ENCODE measurements at regions not wholly inside any gene's neighbourhood (a gene's known extent, or its start where the extent isn't known, plus 50 kb on each side); places are given as distances from the start of the nearest gene placed in this dataset.
"Not testable (repeated sequence)": the region's sequence is repeated elsewhere in the genome, so short reads cannot be mapped to it uniquely, and the experiment has no call there.

DNA sequence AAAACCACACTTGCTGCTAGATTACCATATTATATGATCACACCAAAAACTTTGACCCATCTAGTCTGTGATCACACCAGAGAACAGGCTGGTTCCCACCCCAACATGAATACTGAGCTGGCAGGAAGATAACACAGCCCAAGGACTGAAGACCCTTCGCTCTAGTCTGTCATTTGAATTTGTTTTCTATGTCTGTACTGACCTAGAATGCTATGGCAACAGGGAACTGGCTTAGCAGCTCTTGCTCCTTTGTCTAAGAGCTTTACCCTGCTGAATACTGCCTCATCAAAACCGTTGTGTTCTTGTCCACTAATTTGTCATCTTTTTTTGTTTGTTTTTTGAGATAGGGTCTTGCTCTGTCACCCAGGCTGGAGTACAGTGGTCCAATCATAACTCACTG is 420.4 kb downstream of the AASDHPPT start:
- no peak for TF ChIP-seq Cebpa-rat (IDR thresholded peaks at IDR 0.05)
- H3K27ac ChIP-seq: no peak overlapping the region
- no peak overlapping the region for H3K4me3 ChIP-seq
- no peak overlapping the region for H3K4me2 ChIP-seq
- H3K4me1 ChIP-seq: no peaks in the 10 kb centered on the region
- H4K20me1 ChIP-seq: no peaks in the 10 kb centered on the region
- no peaks in the 10 kb centered on the region for H3K9me3 ChIP-seq (replicated peaks in 1 of 11)
- H3K9ac ChIP-seq: no peak overlapping the region
- H3K27me3 ChIP-seq: no peaks in the 10 kb centered on the region
- H3K36me3 ChIP-seq: no peaks in the 10 kb centered on the region

DNA sequence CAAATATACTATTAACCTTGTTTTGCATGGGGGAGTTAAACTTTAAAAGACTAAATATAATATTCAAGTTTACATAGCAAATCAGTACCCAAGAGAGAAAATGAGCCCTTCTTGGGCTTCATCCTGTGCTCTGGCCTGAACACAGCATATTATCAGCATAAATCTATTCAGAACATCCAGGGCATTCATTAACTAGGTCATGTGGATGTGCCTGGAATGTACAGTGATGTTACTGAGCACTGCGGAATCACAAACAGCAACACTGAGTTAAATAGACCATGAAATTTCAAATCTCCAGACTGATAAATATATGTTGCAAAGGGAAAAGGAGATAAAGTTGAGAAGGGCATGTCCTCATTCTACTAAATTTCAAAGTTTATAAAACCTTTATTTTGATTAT is 426.4 kb downstream of the AASDHPPT start:
- H3K27ac ChIP-seq: no peak overlapping the region
- H3K4me2 ChIP-seq: no peak overlapping the region
- H3K4me3 ChIP-seq: no peak overlapping the region

DNA sequence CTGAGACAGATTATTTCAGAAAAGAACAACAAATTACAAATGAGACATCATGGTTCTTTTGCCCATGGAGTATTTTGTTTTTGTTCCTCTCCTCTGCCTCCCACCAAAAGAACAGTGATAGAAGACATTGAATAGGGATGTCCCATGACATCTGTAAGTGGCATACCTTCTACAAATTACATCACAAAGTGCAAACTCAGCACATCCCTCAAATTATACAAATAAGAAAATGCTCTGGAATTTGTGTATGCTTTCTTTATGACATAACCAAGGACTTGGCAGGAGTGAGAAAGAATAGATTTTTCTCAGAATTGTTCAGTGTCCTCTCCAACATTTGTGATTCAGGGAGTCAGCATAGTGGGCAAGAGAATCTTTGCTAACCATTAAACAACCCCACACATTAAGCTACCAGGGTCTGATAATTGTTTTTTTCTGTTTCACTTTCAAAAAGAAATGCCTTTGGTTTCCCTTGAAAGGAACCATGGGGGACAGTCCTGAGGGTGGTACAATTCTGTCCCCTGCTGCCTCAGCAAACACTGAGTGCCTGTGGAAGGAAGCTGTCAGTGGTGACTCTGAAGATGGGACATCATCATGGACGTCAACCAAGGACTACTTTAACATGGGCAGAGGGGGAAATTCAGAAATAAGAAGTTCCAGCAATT is 430.3 kb downstream of the AASDHPPT start:
- Histone ChIP-seq H3K4me2 (no peak overlapping the region), H3K4me1 (no peaks in the 10 kb centered on the region), H3K4me3 (no peak overlapping the region), H3K9ac (no peak overlapping the region), H4K20me1 (no peaks in the 10 kb centered on the region), H3K27ac (no peak overlapping the region), H3K9me3 (replicated peaks in 1 of 11) (no peaks in the 10 kb centered on the region), H3K27me3 (no peaks in the 10 kb centered on the region), H3K36me3 (no peaks in the 10 kb centered on the region)
- no peak for TF ChIP-seq Cebpa-rat (IDR thresholded peaks at IDR 0.05)

More for the DNA sequence above, 426.4 kb downstream of the AASDHPPT start:
- Histone ChIP-seq H3K4me1 (no peaks in the 10 kb centered on the region), H3K9me3 (replicated peaks in 1 of 11) (no peaks in the 10 kb centered on the region), H4K20me1 (no peaks in the 10 kb centered on the region), H3K27me3 (no peaks in the 10 kb centered on the region), H3K36me3 (no peaks in the 10 kb centered on the region), H3K9ac (no peak overlapping the region)
- TF ChIP-seq Cebpa-rat (IDR thresholded peaks at IDR 0.05): no peak

DNA sequence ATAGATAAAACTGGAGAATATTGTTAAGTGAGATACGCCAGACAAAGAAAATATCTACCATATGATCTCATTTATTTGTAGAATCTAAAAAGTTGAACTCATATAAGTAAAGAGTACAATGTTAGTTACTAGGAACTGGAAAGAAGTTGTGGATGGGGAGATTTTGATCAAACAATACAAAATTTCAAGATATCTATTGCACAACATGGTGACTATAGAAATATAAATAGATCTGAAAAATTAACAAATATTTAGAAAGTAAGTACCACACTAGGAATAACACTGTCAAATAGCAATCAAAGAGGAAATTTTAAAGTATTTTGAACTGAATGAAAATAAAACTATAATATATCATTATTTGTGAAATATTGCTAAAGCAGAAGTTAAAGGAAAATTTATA is 437.2 kb downstream of the AASDHPPT start:
- Histone ChIP-seq H4K20me1 (no peaks in the 10 kb centered on the region), H3K27me3 (no peaks in the 10 kb centered on the region), H3K4me2 (no peak overlapping the region), H3K27ac (no peak overlapping the region), H3K9me3 (replicated peaks in 1 of 11) (no peaks in the 10 kb centered on the region), H3K4me1 (no peaks in the 10 kb centered on the region), H3K4me3 (no peak overlapping the region), H3K9ac (no peak overlapping the region), H3K36me3 (no peaks in the 10 kb centered on the region)
- TF ChIP-seq Cebpa-rat (IDR thresholded peaks at IDR 0.05): no peak

DNA sequence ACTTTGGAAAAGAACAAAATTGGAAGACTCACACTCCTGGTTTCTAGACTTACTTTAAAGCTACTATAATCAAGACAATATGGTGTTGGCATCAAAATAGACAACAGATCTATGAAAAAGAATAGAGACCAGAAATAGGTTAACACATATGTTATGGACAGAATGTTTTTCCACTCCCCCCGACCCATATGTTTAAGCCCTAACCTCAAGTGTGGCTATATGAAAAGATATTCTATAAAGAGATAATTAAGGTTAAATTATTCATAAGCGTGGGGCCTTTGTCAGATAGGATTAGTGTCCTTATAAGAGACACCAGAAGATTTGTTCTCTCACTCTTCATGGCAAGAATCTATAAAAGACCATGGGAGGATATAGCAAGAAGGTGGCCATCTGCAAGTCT is 440.0 kb downstream of the AASDHPPT start:
- Histone ChIP-seq H3K27ac (no peak overlapping the region), H3K36me3 (no peaks in the 10 kb centered on the region), H3K9ac (no peak overlapping the region), H3K4me3 (no peak overlapping the region), H3K9me3 (replicated peaks in 1 of 11) (no peaks in the 10 kb centered on the region), H4K20me1 (no peaks in the 10 kb centered on the region), H3K4me2 (no peak overlapping the region), H3K4me1 (no peaks in the 10 kb centered on the region), H3K27me3 (no peaks in the 10 kb centered on the region)
- TF ChIP-seq Cebpa-rat (IDR thresholded peaks at IDR 0.05): no peak

DNA sequence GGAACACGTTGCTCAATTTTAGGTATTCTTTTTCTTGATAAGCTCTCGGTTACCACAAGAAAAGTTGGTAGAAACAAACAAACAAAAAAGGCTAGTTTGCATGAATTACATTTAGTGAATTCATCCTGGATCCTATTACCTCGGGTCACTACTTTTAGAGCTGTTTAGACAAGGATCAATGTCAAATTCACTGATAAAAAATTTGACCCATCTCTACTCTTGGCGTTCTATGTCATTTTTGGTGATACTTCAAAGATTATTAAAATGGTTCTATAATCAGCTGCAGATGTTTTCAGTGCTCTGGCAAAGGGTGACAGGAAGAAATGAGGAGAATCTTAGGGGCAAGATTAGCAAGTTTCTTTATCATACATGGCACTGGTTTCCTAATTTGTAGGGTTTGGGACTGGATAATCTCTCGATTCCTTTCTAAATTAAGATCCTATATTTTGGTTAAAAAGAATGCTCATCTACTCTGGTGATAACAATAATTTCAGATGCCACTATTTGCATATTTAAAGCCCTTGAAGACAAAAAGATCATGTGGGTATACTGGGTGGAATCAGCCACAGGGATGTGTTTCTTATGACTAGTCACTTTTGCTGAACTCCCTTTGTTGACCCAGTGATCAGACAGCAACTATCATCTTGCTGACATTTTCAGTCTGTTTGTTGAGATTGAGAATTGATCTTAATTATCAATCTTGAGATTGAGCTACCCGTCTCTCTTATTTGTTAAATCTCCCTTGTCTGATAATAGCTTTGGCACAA is 442.9 kb downstream of the AASDHPPT start:
- Histone ChIP-seq H3K9ac (no peak overlapping the region), H3K27ac (no peak overlapping the region), H4K20me1 (no peaks in the 10 kb centered on the region), H3K27me3 (no peaks in the 10 kb centered on the region), H3K36me3 (no peaks in the 10 kb centered on the region), H3K4me3 (no peak overlapping the region), H3K4me1 (no peaks in the 10 kb centered on the region), H3K9me3 (replicated peaks in 1 of 11) (no peaks in the 10 kb centered on the region), H3K4me2 (no peak overlapping the region)
- TF ChIP-seq Cebpa-rat (IDR thresholded peaks at IDR 0.05): no peak

DNA sequence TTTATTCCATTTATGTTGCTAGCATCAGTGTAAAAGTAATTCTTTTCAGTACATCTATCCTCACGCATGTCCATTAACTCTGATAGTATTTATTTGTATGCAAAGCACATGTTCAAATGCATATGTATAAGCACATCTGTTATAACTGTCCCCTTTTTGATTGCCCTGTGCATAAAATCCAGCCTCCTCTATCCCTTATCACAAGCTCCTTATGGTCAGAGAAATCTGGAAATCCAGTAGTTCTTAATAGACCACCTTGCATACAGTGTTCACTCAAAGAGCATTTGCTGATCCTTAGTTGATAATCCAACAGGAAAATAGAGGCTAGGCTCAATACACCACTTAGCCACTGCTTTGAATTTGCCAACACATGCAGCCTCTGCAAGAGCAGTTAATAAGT is 443.5 kb downstream of the AASDHPPT start:
- Histone ChIP-seq H4K20me1 (no peaks in the 10 kb centered on the region), H3K4me3 (no peak overlapping the region), H3K9ac (no peak overlapping the region), H3K36me3 (no peaks in the 10 kb centered on the region), H3K9me3 (replicated peaks in 1 of 11) (no peaks in the 10 kb centered on the region), H3K4me2 (no peak overlapping the region), H3K4me1 (no peaks in the 10 kb centered on the region), H3K27me3 (no peaks in the 10 kb centered on the region), H3K27ac (no peak overlapping the region)
- no peak for TF ChIP-seq Cebpa-rat (IDR thresholded peaks at IDR 0.05)

DNA sequence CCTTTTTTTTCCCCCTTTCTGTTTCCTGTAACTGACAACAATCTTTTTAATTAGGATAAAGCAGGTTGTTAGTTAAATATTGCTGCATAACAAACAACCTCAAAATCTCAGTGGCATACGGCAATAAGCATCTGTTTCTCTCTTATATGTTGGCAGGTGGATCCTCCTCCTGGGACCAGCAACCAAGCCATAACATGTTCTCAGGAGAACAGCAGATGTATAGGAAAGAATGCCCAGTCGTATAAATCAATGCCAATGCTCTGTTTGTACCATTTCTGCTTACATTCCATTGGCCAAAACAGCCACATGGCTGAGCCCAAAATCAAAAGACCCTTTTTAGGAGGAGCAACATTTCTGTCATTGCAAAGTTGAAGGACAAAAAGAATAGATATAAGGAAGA is 445.7 kb downstream of the AASDHPPT start:
- no peaks in the 10 kb centered on the region for H4K20me1 ChIP-seq
- no peaks in the 10 kb centered on the region for H3K9me3 ChIP-seq (replicated peaks in 1 of 11)

DNA sequence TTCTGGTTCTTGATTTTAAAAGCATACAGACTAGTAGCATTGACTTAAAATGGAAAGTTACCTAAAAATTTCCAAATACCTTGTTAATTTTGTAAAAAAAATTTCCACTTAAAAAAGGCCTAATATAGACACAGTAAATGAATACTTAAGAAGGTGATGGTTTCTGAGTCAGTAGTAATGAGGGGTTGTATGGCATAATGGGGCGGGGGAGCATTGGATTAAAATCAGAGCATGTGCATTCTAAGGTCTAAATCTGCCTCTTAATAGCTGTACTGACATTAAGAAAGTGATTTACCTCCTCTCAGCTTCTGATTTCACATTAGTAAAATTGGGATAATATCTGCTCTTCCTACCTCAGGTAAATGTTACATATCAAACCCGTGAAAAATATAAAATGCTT is 446.5 kb downstream of the AASDHPPT start:
- Histone ChIP-seq H3K27me3 (no peaks in the 10 kb centered on the region), H3K4me3 (no peak overlapping the region), H3K9ac (no peak overlapping the region), H3K4me2 (no peak overlapping the region), H3K27ac (no peak overlapping the region), H3K4me1 (no peaks in the 10 kb centered on the region), H3K9me3 (replicated peaks in 1 of 11) (no peaks in the 10 kb centered on the region), H4K20me1 (no peaks in the 10 kb centered on the region), H3K36me3 (no peaks in the 10 kb centered on the region)
- no peak for TF ChIP-seq Cebpa-rat (IDR thresholded peaks at IDR 0.05)

More for the DNA sequence above, 445.7 kb downstream of the AASDHPPT start:
- Histone ChIP-seq H3K36me3 (no peaks in the 10 kb centered on the region), H3K27ac (no peak overlapping the region), H3K4me1 (no peaks in the 10 kb centered on the region), H3K9ac (no peak overlapping the region), H3K27me3 (no peaks in the 10 kb centered on the region), H3K4me3 (no peak overlapping the region), H3K4me2 (no peak overlapping the region)
- no peak for TF ChIP-seq Cebpa-rat (IDR thresholded peaks at IDR 0.05)

DNA sequence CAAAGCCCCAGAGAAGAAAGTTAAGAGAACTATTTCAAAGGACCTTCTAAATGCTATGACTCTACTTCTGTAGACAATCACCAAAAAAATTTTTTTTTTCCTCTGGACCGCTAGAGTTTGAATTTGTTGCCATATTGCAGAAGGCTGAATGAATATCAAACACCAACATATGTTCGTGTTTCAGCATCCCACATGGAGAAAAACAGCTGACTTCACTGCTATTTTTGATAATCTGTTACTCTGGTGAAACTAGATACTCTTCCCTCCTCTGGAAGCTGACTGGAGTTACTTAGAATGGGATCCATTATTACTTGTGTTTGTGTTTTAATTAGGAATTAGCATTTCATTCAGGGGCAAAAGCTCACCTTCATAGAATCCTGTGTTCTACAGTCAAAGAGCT is 447.0 kb downstream of the AASDHPPT start:
- H3K9ac ChIP-seq: no peak overlapping the region
- no peaks in the 10 kb centered on the region for H3K9me3 ChIP-seq (replicated peaks in 1 of 11)
- H4K20me1 ChIP-seq: no peaks in the 10 kb centered on the region
- TF ChIP-seq Cebpa-rat (IDR thresholded peaks at IDR 0.05): no peak
- H3K36me3 ChIP-seq: no peaks in the 10 kb centered on the region
- H3K4me1 ChIP-seq: no peaks in the 10 kb centered on the region
- no peak overlapping the region for H3K4me3 ChIP-seq
- H3K27me3 ChIP-seq: no peaks in the 10 kb centered on the region
- no peak overlapping the region for H3K4me2 ChIP-seq
- no peak overlapping the region for H3K27ac ChIP-seq

DNA sequence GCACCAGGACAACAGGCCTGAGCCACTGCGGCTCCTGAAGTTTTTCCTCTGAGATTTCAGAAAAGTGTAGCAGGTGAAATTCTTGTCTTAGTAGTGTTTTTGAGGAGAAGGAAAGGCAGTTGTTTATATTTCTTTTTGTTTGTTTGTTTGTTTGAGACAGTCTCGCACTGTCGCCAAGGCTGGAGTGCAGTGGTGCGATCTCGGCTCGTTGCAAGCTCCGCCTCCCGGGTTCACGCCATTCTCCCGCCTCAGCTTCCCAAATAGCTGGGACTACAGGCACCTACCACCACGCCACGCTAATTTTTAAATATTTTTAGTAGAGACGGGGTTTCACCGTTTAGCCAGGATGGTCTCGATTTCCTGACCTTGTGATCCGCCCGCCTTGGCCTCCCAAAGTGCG is 454.2 kb downstream of the AASDHPPT start:
- H3K9ac ChIP-seq; H3K4me2 ChIP-seq; H3K36me3 ChIP-seq; H3K27ac ChIP-seq; H3K4me3 ChIP-seq; H4K20me1 ChIP-seq; H3K4me1 ChIP-seq; H3K27me3 ChIP-seq; H3K9me3 ChIP-seq (replicated peaks in 1 of 11): not testable (repeated sequence)
